ENCODE measurements at regions not wholly inside any gene's neighbourhood (a gene's known extent, or its start where the extent isn't known, plus 50 kb on each side); places are given as distances from the start of the nearest gene placed in this dataset.

- TF ChIP-seq POLR2AphosphoS5 (IDR thresholded peaks at IDR 0.05; ENCODE audit: borderline replicate concordance, low read depth, low read length) (no peak), EZH2 (IDR thresholded peaks at IDR 0.05) (no peak)
Observed at GRCh38 chr7:12783421-12784095, 96.1 kb downstream of the ARL4A start.
